ENCODE measurements at regions not wholly inside any gene's neighbourhood (a gene's known extent, or its start where the extent isn't known, plus 50 kb on each side); places are given as distances from the start of the nearest gene placed in this dataset.

- DNase-seq = no peak
Measured at GRCh38 chr2:187943772-187944369, 347.8 kb upstream of the GULP1 start.

- DNase-seq = no peak
Measured at GRCh38 chr2:187949859-187950258, 341.8 kb upstream of the GULP1 start.

GRCh38 chr2:187951470-187952218 lies 340.0 kb upstream of the GULP1 start:
- no peak for DNase-seq

GRCh38 chr2:187956906-187957534 lies 334.7 kb upstream of the GULP1 start:
- no peak for DNase-seq

- DNase-seq = no peak
Measured at GRCh38 chr2:187959821-187960220, 331.9 kb upstream of the GULP1 start.

- no peak for DNase-seq
Measured at GRCh38 chr2:187962538-187962937, 329.1 kb upstream of the GULP1 start.

GRCh38 chr2:187964746-187965145 lies 326.9 kb upstream of the GULP1 start:
- DNase-seq = no peak

- no peak for DNase-seq
Measured at GRCh38 chr2:187966924-187967323, 324.8 kb upstream of the GULP1 start.

GRCh38 chr2:187971893-187972292 lies 319.8 kb upstream of the GULP1 start:
- DNase-seq = no peak

- no peak for DNase-seq
Measured at GRCh38 chr2:187976259-187976985, 315.3 kb upstream of the GULP1 start.

GRCh38 chr2:187976986-187977333 lies 314.7 kb upstream of the GULP1 start:
- DNase-seq = no peak

GRCh38 chr2:187978356-187978755 lies 313.3 kb upstream of the GULP1 start:
- no peak for DNase-seq

- peak; percentile 84 for DNase-seq
Measured at GRCh38 chr2:187982668-187983067, 309.0 kb upstream of the GULP1 start.

GRCh38 chr2:187985195-187985594 lies 306.5 kb upstream of the GULP1 start:
- DNase-seq = no peak

- DNase-seq = no peak
Measured at GRCh38 chr2:187985923-187986322, 305.8 kb upstream of the GULP1 start.

GRCh38 chr2:187986390-187987105 lies 305.1 kb upstream of the GULP1 start:
- DNase-seq = no peak

- DNase-seq = no peak
Measured at GRCh38 chr2:187988348-187988747, 303.3 kb upstream of the GULP1 start.

- no peak for DNase-seq
Measured at GRCh38 chr2:187989925-187990623, 301.6 kb upstream of the GULP1 start.

- DNase-seq = no peak
Measured at GRCh38 chr2:187991389-187991788, 300.3 kb upstream of the GULP1 start.

- DNase-seq = no peak
Measured at GRCh38 chr2:187994464-187995331, 297.0 kb upstream of the GULP1 start.

GRCh38 chr2:187995556-187995955 lies 296.1 kb upstream of the GULP1 start:
- DNase-seq = no peak

All from KG1 (cell line).